ENCODE measurements at regions not wholly inside any gene's neighbourhood (a gene's known extent, or its start where the extent isn't known, plus 50 kb on each side); places are given as distances from the start of the nearest gene placed in this dataset.

DNA sequence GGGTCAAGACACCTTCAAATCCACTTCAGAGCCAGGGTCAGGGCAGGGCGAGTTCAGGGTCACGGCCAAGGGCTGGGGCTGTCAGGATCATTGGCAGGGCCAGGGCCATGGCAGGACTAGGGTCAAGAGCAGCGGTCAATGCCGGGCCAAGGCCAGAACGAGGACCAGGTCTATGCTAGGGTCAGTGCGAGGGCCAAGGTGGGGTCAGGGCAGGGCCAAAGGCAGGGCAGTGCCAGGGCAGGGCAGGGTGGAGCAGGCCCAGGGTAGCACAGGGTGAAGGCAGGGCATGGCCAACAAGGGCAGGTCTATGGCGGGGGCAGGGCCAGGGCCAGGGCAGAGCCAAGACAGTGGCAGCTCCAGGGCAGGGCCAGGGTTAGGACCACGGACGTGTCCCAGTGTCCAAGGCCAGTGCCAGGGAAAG is 154.0 kb downstream of the LIPI start:
- TF ChIP-seq CTCF (IDR thresholded peaks at IDR 0.05) = no peak
- TF ChIP-seq POLR2A (IDR thresholded peaks at IDR 0.05) = no peak
